A549 (cell line): ENCODE measurements at regions not wholly inside any gene's neighbourhood (a gene's known extent, or its start where the extent isn't known, plus 50 kb on each side); places are given as distances from the start of the nearest gene placed in this dataset.

Experiments
- CTCF ChIP-seq: fragments of >200 bp; sonication (Bioruptor Twin); formaldehyde crosslinking; IDR thresholded peaks from 3 replicates; pipeline ENCODE4 v1.5.1; 2016
- MYC ChIP-seq: IDR thresholded peaks from 2 replicates; pipeline ENCODE4 v1.6.1; 2012; ENCODE audit warnings: mild to moderate bottlenecking, inconsistent platforms, low read length, improper control_type of control experiment, borderline replicate concordance

- TF ChIP-seq CTCF: no peak
- no peak for TF ChIP-seq MYC
Measured at GRCh38 chr16:79844603-79845002, 244.1 kb upstream of the MAF start.
